ENCODE measurements at regions not wholly inside any gene's neighbourhood (a gene's known extent, or its start where the extent isn't known, plus 50 kb on each side); places are given as distances from the start of the nearest gene placed in this dataset.

- Histone ChIP-seq H3K4me1 (ENCODE audit: control insufficient read depth, insufficient read depth, low read length) (no peaks in the 10 kb centered on the region), H3K27me3 (ENCODE audit: control insufficient read depth, insufficient read depth, low read length) (no peaks in the 10 kb centered on the region), H3K36me3 (ENCODE audit: control insufficient read depth, insufficient read depth, low read length) (no peaks in the 10 kb centered on the region), H3K9me3 (ENCODE audit: control insufficient read depth, insufficient read depth, low read length) (no peaks in the 10 kb centered on the region), H3K4me3 (ENCODE audit: low read depth, low read length) (no peak overlapping the region), H3K9ac (ENCODE audit: low read depth, low read length) (no peak overlapping the region)
Measured at GRCh38 chr13:31444266-31444856, 244.6 kb downstream of the B3GLCT start.

- Histone ChIP-seq H3K4me1 (ENCODE audit: control insufficient read depth, insufficient read depth, low read length) (no peaks in the 10 kb centered on the region), H3K27me3 (ENCODE audit: control insufficient read depth, insufficient read depth, low read length) (no peaks in the 10 kb centered on the region), H3K4me3 (ENCODE audit: low read depth, low read length) (no peak overlapping the region), H3K9ac (ENCODE audit: low read depth, low read length) (no peak overlapping the region), H3K36me3 (ENCODE audit: control insufficient read depth, insufficient read depth, low read length) (no peaks in the 10 kb centered on the region), H3K9me3 (ENCODE audit: control insufficient read depth, insufficient read depth, low read length) (no peaks in the 10 kb centered on the region)
Measured at GRCh38 chr13:31452525-31452924, 252.8 kb downstream of the B3GLCT start.

GRCh38 chr13:31455581-31455980 lies 255.8 kb downstream of the B3GLCT start:
- Histone ChIP-seq H3K4me3 (ENCODE audit: low read depth, low read length) (no peak overlapping the region), H3K4me1 (ENCODE audit: control insufficient read depth, insufficient read depth, low read length) (no peaks in the 10 kb centered on the region), H3K27me3 (ENCODE audit: control insufficient read depth, insufficient read depth, low read length) (no peaks in the 10 kb centered on the region), H3K9me3 (ENCODE audit: control insufficient read depth, insufficient read depth, low read length) (no peaks in the 10 kb centered on the region), H3K9ac (ENCODE audit: low read depth, low read length) (no peak overlapping the region), H3K36me3 (ENCODE audit: control insufficient read depth, insufficient read depth, low read length) (no peaks in the 10 kb centered on the region)

GRCh38 chr13:31456056-31456455 lies 256.3 kb downstream of the B3GLCT start:
- Histone ChIP-seq H3K9ac (ENCODE audit: low read depth, low read length) (no peak overlapping the region), H3K9me3 (ENCODE audit: control insufficient read depth, insufficient read depth, low read length) (no peaks in the 10 kb centered on the region)

GRCh38 chr13:31460061-31460460 lies 260.3 kb downstream of the B3GLCT start:
- H3K9me3 ChIP-seq (ENCODE audit: control insufficient read depth, insufficient read depth, low read length), result no peaks in the 10 kb centered on the region
- H3K36me3 ChIP-seq (ENCODE audit: control insufficient read depth, insufficient read depth, low read length), result no peaks in the 10 kb centered on the region
- H3K4me3 ChIP-seq (ENCODE audit: low read depth, low read length), result no peak overlapping the region
- H3K9ac ChIP-seq (ENCODE audit: low read depth, low read length), result no peak overlapping the region
- peaks cover 5% of the 10 kb centered on the region for H3K4me1 ChIP-seq (ENCODE audit: control insufficient read depth, insufficient read depth, low read length)
- H3K27me3 ChIP-seq (ENCODE audit: control insufficient read depth, insufficient read depth, low read length), result no peaks in the 10 kb centered on the region

More at GRCh38 chr13:31456056-31456455, 256.3 kb downstream of the B3GLCT start:
- H3K36me3 ChIP-seq (ENCODE audit: control insufficient read depth, insufficient read depth, low read length), result no peaks in the 10 kb centered on the region
- no peaks in the 10 kb centered on the region for H3K27me3 ChIP-seq (ENCODE audit: control insufficient read depth, insufficient read depth, low read length)
- no peak overlapping the region for H3K4me3 ChIP-seq (ENCODE audit: low read depth, low read length)
- H3K4me1 ChIP-seq (ENCODE audit: control insufficient read depth, insufficient read depth, low read length), result no peaks in the 10 kb centered on the region

GRCh38 chr13:31461923-31462322 lies 262.1 kb downstream of the B3GLCT start:
- Histone ChIP-seq H3K9me3 (ENCODE audit: control insufficient read depth, insufficient read depth, low read length) (no peaks in the 10 kb centered on the region), H3K36me3 (ENCODE audit: control insufficient read depth, insufficient read depth, low read length) (no peaks in the 10 kb centered on the region), H3K9ac (ENCODE audit: low read depth, low read length) (no peak overlapping the region), H3K27me3 (ENCODE audit: control insufficient read depth, insufficient read depth, low read length) (no peaks in the 10 kb centered on the region), H3K4me1 (ENCODE audit: control insufficient read depth, insufficient read depth, low read length) (peaks cover 5% of the 10 kb centered on the region), H3K4me3 (ENCODE audit: low read depth, low read length) (no peak overlapping the region)

GRCh38 chr13:31462766-31463165 lies 263.0 kb downstream of the B3GLCT start:
- Histone ChIP-seq H3K9me3 (ENCODE audit: control insufficient read depth, insufficient read depth, low read length) (no peaks in the 10 kb centered on the region), H3K36me3 (ENCODE audit: control insufficient read depth, insufficient read depth, low read length) (no peaks in the 10 kb centered on the region), H3K9ac (ENCODE audit: low read depth, low read length) (no peak overlapping the region), H3K4me1 (ENCODE audit: control insufficient read depth, insufficient read depth, low read length) (peaks cover 6% of the 10 kb centered on the region), H3K4me3 (ENCODE audit: low read depth, low read length) (no peak overlapping the region), H3K27me3 (ENCODE audit: control insufficient read depth, insufficient read depth, low read length) (no peaks in the 10 kb centered on the region)

- Histone ChIP-seq H3K36me3 (ENCODE audit: control insufficient read depth, insufficient read depth, low read length) (no peaks in the 10 kb centered on the region), H3K9me3 (ENCODE audit: control insufficient read depth, insufficient read depth, low read length) (no peaks in the 10 kb centered on the region), H3K4me1 (ENCODE audit: control insufficient read depth, insufficient read depth, low read length) (peaks cover 17% of the 10 kb centered on the region), H3K4me3 (ENCODE audit: low read depth, low read length) (no peak overlapping the region), H3K9ac (ENCODE audit: low read depth, low read length) (no peak overlapping the region), H3K27me3 (ENCODE audit: control insufficient read depth, insufficient read depth, low read length) (no peaks in the 10 kb centered on the region)
Measured at GRCh38 chr13:31468114-31468902, 268.5 kb downstream of the B3GLCT start.

- no peak overlapping the region for H3K4me3 ChIP-seq (ENCODE audit: low read depth, low read length)
- no peaks in the 10 kb centered on the region for H3K27me3 ChIP-seq (ENCODE audit: control insufficient read depth, insufficient read depth, low read length)
- H3K36me3 ChIP-seq (ENCODE audit: control insufficient read depth, insufficient read depth, low read length), result no peaks in the 10 kb centered on the region
- peaks cover 12% of the 10 kb centered on the region for H3K4me1 ChIP-seq (ENCODE audit: control insufficient read depth, insufficient read depth, low read length)
- no peaks in the 10 kb centered on the region for H3K9me3 ChIP-seq (ENCODE audit: control insufficient read depth, insufficient read depth, low read length)
- H3K9ac ChIP-seq (ENCODE audit: low read depth, low read length), result no peak overlapping the region
Measured at GRCh38 chr13:31469377-31469776, 269.6 kb downstream of the B3GLCT start.

- H3K27me3 ChIP-seq (ENCODE audit: control insufficient read depth, insufficient read depth, low read length), result no peaks in the 10 kb centered on the region
- no peaks in the 10 kb centered on the region for H3K4me1 ChIP-seq (ENCODE audit: control insufficient read depth, insufficient read depth, low read length)
- no peak overlapping the region for H3K9ac ChIP-seq (ENCODE audit: low read depth, low read length)
- H3K9me3 ChIP-seq (ENCODE audit: control insufficient read depth, insufficient read depth, low read length), result no peaks in the 10 kb centered on the region
- no peak overlapping the region for H3K4me3 ChIP-seq (ENCODE audit: low read depth, low read length)
- no peaks in the 10 kb centered on the region for H3K36me3 ChIP-seq (ENCODE audit: control insufficient read depth, insufficient read depth, low read length)
Measured at GRCh38 chr13:31476266-31476665, 263.1 kb upstream of the RXFP2 start.

GRCh38 chr13:31476753-31477152 lies 262.6 kb upstream of the RXFP2 start:
- Histone ChIP-seq H3K9me3 (ENCODE audit: control insufficient read depth, insufficient read depth, low read length) (no peaks in the 10 kb centered on the region), H3K36me3 (ENCODE audit: control insufficient read depth, insufficient read depth, low read length) (no peaks in the 10 kb centered on the region), H3K4me1 (ENCODE audit: control insufficient read depth, insufficient read depth, low read length) (no peaks in the 10 kb centered on the region), H3K9ac (ENCODE audit: low read depth, low read length) (no peak overlapping the region), H3K27me3 (ENCODE audit: control insufficient read depth, insufficient read depth, low read length) (no peaks in the 10 kb centered on the region), H3K4me3 (ENCODE audit: low read depth, low read length) (no peak overlapping the region)

- Histone ChIP-seq H3K4me1 (ENCODE audit: control insufficient read depth, insufficient read depth, low read length) (no peaks in the 10 kb centered on the region), H3K9ac (ENCODE audit: low read depth, low read length) (no peak overlapping the region), H3K36me3 (ENCODE audit: control insufficient read depth, insufficient read depth, low read length) (no peaks in the 10 kb centered on the region), H3K4me3 (ENCODE audit: low read depth, low read length) (no peak overlapping the region), H3K27me3 (ENCODE audit: control insufficient read depth, insufficient read depth, low read length) (no peaks in the 10 kb centered on the region), H3K9me3 (ENCODE audit: control insufficient read depth, insufficient read depth, low read length) (no peaks in the 10 kb centered on the region)
Measured at GRCh38 chr13:31477961-31478360, 261.4 kb upstream of the RXFP2 start.
